Mesendoderm (in vitro differentiated cells): ENCODE measurements at regions not wholly inside any gene's neighbourhood (a gene's known extent, or its start where the extent isn't known, plus 50 kb on each side); places are given as distances from the start of the nearest gene placed in this dataset.

Experiments
- DNase-seq: peaks from one replicate; pipeline ENCODE4 v3.0.0; 2013
- H2AK5ac ChIP-seq: 2 replicates; pipeline ENCODE4 v1.6.1; 2013; ENCODE audit warnings: low read length, inconsistent platforms
- H2BK120ac ChIP-seq: 2 replicates; pipeline ENCODE4 v1.6.1; 2013; ENCODE audit warnings: low read depth, mild to moderate bottlenecking, low read length, moderate library complexity, mixed read lengths
- H2BK15ac ChIP-seq: replicated peaks from 2 replicates; pipeline ENCODE4 v1.6.1; 2013; ENCODE audit warnings: low read depth, mild to moderate bottlenecking, moderate library complexity
- H2BK5ac ChIP-seq: 2 replicates; pipeline ENCODE4 v1.6.1; 2013; ENCODE audit warnings: low read length, inconsistent platforms
- H3K18ac ChIP-seq: 2 replicates; pipeline ENCODE4 v1.6.1; 2013; ENCODE audit warnings: mild to moderate bottlenecking, low read length, mixed read lengths
- H3K23ac ChIP-seq: one replicate; pipeline ENCODE4 v1.6.1; 2013; ENCODE audit warnings: low read length
- H3K27ac ChIP-seq: 2 replicates; pipeline ENCODE4 v1.5.1; 2013; ENCODE audit warnings: low read depth, mild to moderate bottlenecking, inconsistent platforms, low read length, moderate library complexity
- H3K27me3 ChIP-seq: 2 replicates; pipeline ENCODE4 v1.6.1; 2013; ENCODE audit warnings: low read length, control low read depth, mild to moderate bottlenecking, inconsistent platforms; ENCODE audit not compliant: insufficient read depth, poor library complexity
- H3K36me3 ChIP-seq: 2 replicates; pipeline ENCODE4 v1.6.1; 2013; ENCODE audit warnings: low read length, inconsistent platforms; ENCODE audit not compliant: control insufficient read depth, insufficient read depth
- H3K4ac ChIP-seq: one replicate; pipeline ENCODE4 v1.6.1; 2013; ENCODE audit warnings: low read depth, mild to moderate bottlenecking, low read length, moderate library complexity
- H3K4me1 ChIP-seq: 2 replicates; pipeline ENCODE4 v1.6.1; 2013; ENCODE audit warnings: low read depth, low read length, inconsistent platforms; ENCODE audit not compliant: control insufficient read depth
- H3K4me2 ChIP-seq: 2 replicates; pipeline ENCODE4 v1.6.1; 2013; ENCODE audit warnings: low read length
- H3K4me3 ChIP-seq: 2 replicates; pipeline ENCODE4 v1.5.1; 2013; ENCODE audit warnings: mild to moderate bottlenecking, low read length
- H3K56ac ChIP-seq: one replicate; pipeline ENCODE4 v1.6.1; 2013; ENCODE audit warnings: low read length
- H3K79me1 ChIP-seq: 2 replicates; pipeline ENCODE4 v1.6.1; 2013; ENCODE audit warnings: low read length, inconsistent platforms
- H3K79me2 ChIP-seq: 2 replicates; pipeline ENCODE4 v1.6.1; 2013; ENCODE audit warnings: mild to moderate bottlenecking, low read length; ENCODE audit not compliant: control insufficient read depth, insufficient read depth
- H3K9ac ChIP-seq: 2 replicates; pipeline ENCODE4 v1.6.1; 2013; ENCODE audit warnings: low read length, inconsistent platforms
- H4K5ac ChIP-seq: one replicate; pipeline ENCODE4 v1.6.1; 2013; ENCODE audit warnings: low read length
- H4K8ac ChIP-seq: one replicate; pipeline ENCODE4 v1.6.1; 2013; ENCODE audit warnings: low read depth, mild to moderate bottlenecking, control low read depth, low read length, moderate library complexity
- WGBS: extraction: QIAGEN DNeasy Blood & Tissue Kit; methylation state at CpG from one replicate; pipeline ENCODE4 v1.1.7; 2013; ENCODE audit warnings: low lambda C conversion rate, missing lambda C conversion rate; ENCODE audit not compliant: insufficient coverage; ENCODE audit errors: extremely low coverage; 5-methylcytosine and 5-hydroxymethylcytosine counted together

GRCh38 chr6:82607998-82608725, 244.5 kb downstream of the TPBG start:
- Histone ChIP-seq H2BK120ac (no peak overlapping the region), H3K18ac (no peak overlapping the region), H4K8ac (no peak overlapping the region), H3K4me1 (peaks cover 2% of the 10 kb centered on the region), H3K4me3 (no peak overlapping the region), H3K79me2 (no peaks in the 10 kb centered on the region), H2BK5ac (no peak overlapping the region), H3K27ac (peak overlapping the region; percentile 62), H3K4me2 (no peak overlapping the region), H3K27me3 (no peaks in the 10 kb centered on the region), H2AK5ac (no peak overlapping the region), H3K23ac (no peak overlapping the region), H3K56ac (peak overlapping the region; percentile 47), H3K4ac (no peak overlapping the region), H3K9ac (no peak overlapping the region), H3K79me1 (no peaks in the 10 kb centered on the region), H3K36me3 (no peaks in the 10 kb centered on the region), H2BK15ac (no peak overlapping the region), H4K5ac (no peak overlapping the region)
- WGBS, result no CpG with 5 or more reads among the region's 1 CpG
- DNase-seq, result peak; percentile 54

GRCh38 chr6:82608781-82609180, 245.2 kb downstream of the TPBG start:
- H2BK15ac ChIP-seq, result no peak overlapping the region
- H3K4ac ChIP-seq, result peak overlapping the region; percentile 70
- H3K9ac ChIP-seq, result no peak overlapping the region
- no peak overlapping the region for H2BK5ac ChIP-seq
- WGBS, result no CpG with 5 or more reads among the region's 4 CpGs
- H2BK120ac ChIP-seq, result no peak overlapping the region
- H3K27ac ChIP-seq, result no peak overlapping the region
- H2AK5ac ChIP-seq, result no peak overlapping the region
- no peak overlapping the region for H3K56ac ChIP-seq
- H3K4me3 ChIP-seq, result no peak overlapping the region
- H3K79me2 ChIP-seq, result no peaks in the 10 kb centered on the region
- no peak overlapping the region for H4K5ac ChIP-seq
- H3K79me1 ChIP-seq, result no peaks in the 10 kb centered on the region
- no peak overlapping the region for H3K23ac ChIP-seq
- peak overlapping the region; percentile 80 for H3K18ac ChIP-seq
- no peak overlapping the region for H4K8ac ChIP-seq
- DNase-seq, result no peak
- H3K27me3 ChIP-seq, result no peaks in the 10 kb centered on the region
- H3K36me3 ChIP-seq, result no peaks in the 10 kb centered on the region
- peaks cover 2% of the 10 kb centered on the region for H3K4me1 ChIP-seq
- H3K4me2 ChIP-seq, result no peak overlapping the region

DNA sequence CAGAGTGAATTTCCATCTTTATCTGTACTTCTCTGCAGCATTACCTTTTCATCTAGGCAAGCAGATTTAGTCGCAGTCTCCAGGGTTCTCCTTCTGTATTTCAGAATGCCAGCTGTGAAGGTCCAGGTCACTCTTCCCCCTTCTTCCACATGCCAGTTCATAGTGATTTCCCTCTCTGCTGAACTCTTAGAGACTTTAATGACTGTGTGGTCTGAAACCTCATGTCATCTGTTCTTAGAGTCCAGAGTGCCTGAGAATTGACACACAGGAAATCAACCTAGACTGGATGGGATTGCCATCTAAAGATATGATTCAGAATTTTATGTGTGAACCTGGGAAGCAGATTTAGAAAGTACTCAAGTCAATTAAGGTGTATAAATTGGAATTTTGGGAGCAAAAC, 248.1 kb downstream of the TPBG start:
- H3K79me2 ChIP-seq, result no peaks in the 10 kb centered on the region
- no peaks in the 10 kb centered on the region for H3K27me3 ChIP-seq
- no peaks in the 10 kb centered on the region for H3K79me1 ChIP-seq
- no peak overlapping the region for H3K4me2 ChIP-seq
- no peak overlapping the region for H3K4me3 ChIP-seq
- no peak overlapping the region for H3K4ac ChIP-seq
- H3K9ac ChIP-seq, result no peak overlapping the region
- H3K56ac ChIP-seq, result no peak overlapping the region
- no peak overlapping the region for H4K8ac ChIP-seq
- no CpG with 5 or more reads among the region's 1 CpG for WGBS
- H3K36me3 ChIP-seq, result no peaks in the 10 kb centered on the region
- no peak for DNase-seq
- no peak overlapping the region for H4K5ac ChIP-seq
- H3K27ac ChIP-seq, result no peak overlapping the region
- peak overlapping the region; percentile 51 for H3K18ac ChIP-seq
- H2BK120ac ChIP-seq, result no peak overlapping the region
- no peak overlapping the region for H2BK15ac ChIP-seq
- peaks cover 2% of the 10 kb centered on the region for H3K4me1 ChIP-seq
- H3K23ac ChIP-seq, result no peak overlapping the region
- H2BK5ac ChIP-seq, result no peak overlapping the region
- H2AK5ac ChIP-seq, result no peak overlapping the region

DNA sequence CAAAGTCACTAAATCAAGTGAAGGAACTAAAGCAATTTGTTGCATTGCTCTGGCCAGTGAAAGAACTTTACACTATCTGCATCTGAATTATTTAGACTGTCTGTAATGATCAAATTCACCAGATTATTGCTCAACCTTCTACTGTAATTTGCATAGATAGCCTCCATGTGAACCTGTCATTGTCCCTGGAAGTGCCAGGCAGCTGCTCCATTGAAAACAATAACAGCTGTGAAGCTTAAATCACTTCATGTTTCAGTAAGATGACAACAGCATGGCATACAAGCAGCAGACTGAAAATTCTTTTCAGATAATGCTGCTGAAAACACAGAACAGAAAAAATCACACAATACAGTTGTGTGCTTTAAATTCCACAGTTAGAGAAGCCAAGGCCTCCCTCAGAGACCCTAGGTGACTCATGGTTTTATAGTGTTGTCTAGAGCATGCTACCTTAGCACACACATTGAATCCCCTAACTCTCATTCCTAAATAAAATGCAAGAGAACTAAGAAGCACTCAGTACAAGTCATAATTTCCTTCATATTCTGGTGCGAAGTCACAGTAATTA, 248.9 kb downstream of the TPBG start:
- Histone ChIP-seq H3K18ac (no peak overlapping the region), H4K5ac (no peak overlapping the region), H3K79me1 (no peaks in the 10 kb centered on the region), H3K4me1 (peaks cover 2% of the 10 kb centered on the region), H2BK5ac (no peak overlapping the region), H2BK120ac (no peak overlapping the region), H3K4me2 (no peak overlapping the region), H3K36me3 (no peaks in the 10 kb centered on the region), H3K79me2 (no peaks in the 10 kb centered on the region), H3K23ac (no peak overlapping the region), H3K9ac (no peak overlapping the region), H3K27ac (no peak overlapping the region), H3K56ac (no peak overlapping the region), H2AK5ac (no peak overlapping the region), H2BK15ac (no peak overlapping the region), H3K27me3 (no peaks in the 10 kb centered on the region), H3K4me3 (no peak overlapping the region), H4K8ac (no peak overlapping the region), H3K4ac (no peak overlapping the region)
- peak; percentile 63 for DNase-seq
- WGBS, result no CpG with 5 or more reads among the region's 1 CpG

- no peak overlapping the region for H3K9ac ChIP-seq
- no peak overlapping the region for H2AK5ac ChIP-seq
- no peak overlapping the region for H2BK15ac ChIP-seq
- H3K36me3 ChIP-seq, result no peaks in the 10 kb centered on the region
- H3K4me1 ChIP-seq, result no peaks in the 10 kb centered on the region
- H3K4ac ChIP-seq, result no peak overlapping the region
- H3K23ac ChIP-seq, result no peak overlapping the region
- H3K79me2 ChIP-seq, result no peaks in the 10 kb centered on the region
- H2BK120ac ChIP-seq, result no peak overlapping the region
- H3K27ac ChIP-seq, result no peak overlapping the region
- no peak overlapping the region for H3K18ac ChIP-seq
- no peak overlapping the region for H2BK5ac ChIP-seq
- no peak overlapping the region for H3K56ac ChIP-seq
- H3K79me1 ChIP-seq, result no peaks in the 10 kb centered on the region
- H4K8ac ChIP-seq, result no peak overlapping the region
- H3K27me3 ChIP-seq, result no peaks in the 10 kb centered on the region
- no peak overlapping the region for H4K5ac ChIP-seq
- 100% methylated on average over 2 of the region's 3 CpGs for WGBS
- no peak overlapping the region for H3K4me3 ChIP-seq
- H3K4me2 ChIP-seq, result no peak overlapping the region
- no peak for DNase-seq
Observed at GRCh38 chr6:82614518-82614917, 250.9 kb downstream of the TPBG start.
